H1 (cell line): ENCODE measurements at regions not wholly inside any gene's neighbourhood (a gene's known extent, or its start where the extent isn't known, plus 50 kb on each side); places are given as distances from the start of the nearest gene placed in this dataset.

Experiments
- CTCF ChIA-PET: fragments of 300-600 bp; sonication (Branson Sonifier 250); formaldehyde crosslinking; loops from one replicate; lab custom pipeline; 2021; ENCODE audit not compliant: partially characterized antibody; lab: Charles Lee
- POLR2A ChIA-PET: fragments of 300-600 bp; sonication (Branson Sonifier 250); formaldehyde crosslinking; loops from one replicate; lab custom pipeline; 2021; ENCODE audit warnings: inconsistent platforms; ENCODE audit not compliant: partially characterized antibody; lab: Charles Lee
- DNase-seq, 2 experiments: peaks; one replicate each; pipeline versions ENCODE4 v3.0.0 to v3.0.0-alpha.2; 2010 to 2022; ENCODE audit warnings: low spot score in 2 of 2, low read depth in 1 of 2, mixed read lengths in 1 of 2
- FAIRE-seq: peaks from 2 replicates; lab custom pipeline; 2011; peaks lifted over from hg19 to GRCh38; lab: Jason Lieb, UNC
- H2AFZ ChIP-seq: 2 replicates; pipeline ENCODE4 v1.8.1; 2012; ENCODE audit warnings: low read length, inconsistent platforms
- H2AK5ac ChIP-seq: 2 replicates; pipeline ENCODE4 v1.6.1; 2013; ENCODE audit warnings: low read depth, low read length
- H2BK120ac ChIP-seq: replicated peaks from 2 replicates; pipeline ENCODE3; 2013; ENCODE audit warnings: low read depth, low read length, inconsistent platforms
- H2BK12ac ChIP-seq: 2 replicates; pipeline ENCODE4 v1.6.1; 2013; ENCODE audit warnings: low read depth, low read length
- H2BK15ac ChIP-seq: 2 replicates; pipeline ENCODE4 v1.6.1; 2013; ENCODE audit warnings: low read length
- H2BK20ac ChIP-seq: 2 replicates; pipeline ENCODE4 v1.6.1; 2013; ENCODE audit warnings: low read length
- H2BK5ac ChIP-seq: 2 replicates; pipeline ENCODE4 v1.6.1; 2013; ENCODE audit warnings: low read depth, low read length
- H3K14ac ChIP-seq: 2 replicates; pipeline ENCODE4 v1.6.1; 2013; ENCODE audit warnings: inconsistent platforms; ENCODE audit not compliant: insufficient read length
- H3K18ac ChIP-seq: 2 replicates; pipeline ENCODE4 v1.6.1; 2013; ENCODE audit warnings: low read length; ENCODE audit errors: extremely low read depth
- H3K23ac ChIP-seq: 2 replicates; pipeline ENCODE4 v1.6.1; 2013; ENCODE audit warnings: inconsistent platforms; ENCODE audit not compliant: insufficient read length
- H3K23me2 ChIP-seq: 2 replicates; pipeline ENCODE4 v1.6.1; 2013; ENCODE audit warnings: low read depth, low read length
- H3K27ac ChIP-seq: 2 replicates; pipeline ENCODE4 v1.6.1; 2011; ENCODE audit warnings: low read depth, low read length, inconsistent platforms
- H3K27me3 ChIP-seq, 4 experiments: replicated peaks in 1 of 4; 1 replicate in 1 of 4; 2 replicates in 3 of 4; pipeline versions ENCODE4 v1.6.1 to v1.8.1; 2011 to 2013; ENCODE audit warnings: low read length in 3 of 4, mild to moderate bottlenecking in 3 of 4, inconsistent platforms in 2 of 4, mixed read lengths in 2 of 4, moderate library complexity in 1 of 4; ENCODE audit not compliant: control insufficient read depth in 3 of 4, insufficient read depth in 3 of 4; ENCODE audit errors: extremely low read depth in 1 of 4
- H3K36me3 ChIP-seq, 4 experiments: 2 replicates each; pipeline versions ENCODE4 v1.6.1 to v1.8.1; 2011 to 2013; ENCODE audit warnings: mild to moderate bottlenecking in 4 of 4, low read length in 3 of 4, moderate library complexity in 2 of 4, control low read depth in 1 of 4, inconsistent platforms in 1 of 4; ENCODE audit not compliant: insufficient read depth in 4 of 4, control insufficient read depth in 2 of 4
- H3K4ac ChIP-seq: replicated peaks from 2 replicates; pipeline ENCODE3; 2013; ENCODE audit warnings: low read length, low read depth, mixed read lengths, inconsistent platforms; ENCODE audit not compliant: insufficient read length
- H3K4me1 ChIP-seq, 4 experiments: replicated peaks in 1 of 4; 1 replicate in 1 of 4; 2 replicates in 3 of 4; pipeline versions ENCODE4 v1.6.1 to v1.8.1; 2011 to 2013; ENCODE audit warnings: low read length in 3 of 4, inconsistent platforms in 2 of 4, mixed read lengths in 1 of 4; ENCODE audit not compliant: insufficient read depth in 4 of 4, control insufficient read depth in 3 of 4
- H3K4me2 ChIP-seq, 2 experiments: 2 replicates each; pipeline versions ENCODE4 v1.6.1 to v1.8.1; 2011 to 2013; ENCODE audit warnings: low read depth in 2 of 2, low read length in 2 of 2, control low read depth in 1 of 2, inconsistent platforms in 1 of 2, mild to moderate bottlenecking in 1 of 2; ENCODE audit not compliant: insufficient read depth in 1 of 2
- H3K4me3 ChIP-seq, 4 experiments: fragments of 200-600, 300-600 bp in 1 of 4; sonication (generic), shearing (Covaris generic), sonication (Bioruptor Twin) in 1 of 4; 2 replicates each; pipeline versions ENCODE4 v1.5.1 to v1.8.1; 2011 to 2016; ENCODE audit warnings: low read length in 4 of 4, low read depth in 3 of 4, control low read depth in 2 of 4, inconsistent platforms in 2 of 4, mild to moderate bottlenecking in 2 of 4, mixed read lengths in 1 of 4, moderate library complexity in 1 of 4; ENCODE audit not compliant: insufficient read depth in 2 of 4; ENCODE audit errors: extremely low read depth in 1 of 4
- H3K56ac ChIP-seq: replicated peaks from 2 replicates; pipeline ENCODE3; 2013; ENCODE audit warnings: low read depth, mild to moderate bottlenecking, mixed read lengths, low read length, inconsistent platforms; ENCODE audit not compliant: insufficient read length
- H3K79me1 ChIP-seq: 2 replicates; pipeline ENCODE4 v1.6.1; 2013; ENCODE audit warnings: low read depth, low read length, control low read depth
- H3K79me2 ChIP-seq, 2 experiments: 2 replicates each; pipeline versions ENCODE4 v1.6.1 to v1.8.1; 2012 to 2013; ENCODE audit warnings: low read length in 2 of 2, mild to moderate bottlenecking in 2 of 2, inconsistent platforms in 1 of 2; ENCODE audit not compliant: insufficient read depth in 2 of 2, control insufficient read depth in 1 of 2
- H3K9ac ChIP-seq, 4 experiments: replicated peaks in 1 of 4; 1 replicate in 1 of 4; 2 replicates in 3 of 4; pipeline versions ENCODE4 v1.6.1 to v1.8.1; 2011 to 2013; ENCODE audit warnings: low read depth in 3 of 4, low read length in 3 of 4, control low read depth in 2 of 4, mild to moderate bottlenecking in 2 of 4, moderate library complexity in 2 of 4, inconsistent platforms in 1 of 4; ENCODE audit errors: extremely low read depth in 1 of 4
- H3K9me3 ChIP-seq, 2 experiments: 2 replicates each; pipeline versions ENCODE4 v1.6.1 to v1.8.1; 2012 to 2013; ENCODE audit warnings: mild to moderate bottlenecking in 2 of 2, moderate library complexity in 2 of 2, control low read depth in 1 of 2, inconsistent platforms in 1 of 2, low read depth in 1 of 2, low read length in 1 of 2, mixed read lengths in 1 of 2; ENCODE audit not compliant: insufficient read depth in 2 of 2
- H4K20me1 ChIP-seq, 2 experiments: replicated peaks in 1 of 2; 2 replicates each; pipeline versions ENCODE3 to v1.8.1; 2011 to 2013; ENCODE audit warnings: inconsistent platforms in 2 of 2, low read length in 2 of 2, mild to moderate bottlenecking in 1 of 2; ENCODE audit not compliant: insufficient read depth in 2 of 2, control insufficient read depth in 1 of 2
- H4K5ac ChIP-seq: 2 replicates; pipeline ENCODE4 v1.6.1; 2013; ENCODE audit warnings: low read length, low read depth, mixed read lengths, inconsistent platforms; ENCODE audit not compliant: insufficient read length
- H4K8ac ChIP-seq: 2 replicates; pipeline ENCODE4 v1.8.0; 2013; ENCODE audit warnings: mild to moderate bottlenecking, moderate library complexity, low read length, inconsistent platforms; ENCODE audit not compliant: insufficient read depth; ENCODE audit errors: extremely low read depth
- H4K91ac ChIP-seq: replicated peaks from 2 replicates; pipeline ENCODE3; 2013; ENCODE audit warnings: low read length, mixed read lengths, inconsistent platforms; ENCODE audit not compliant: insufficient read length
- BACH1 ChIP-seq: IDR thresholded peaks from 2 replicates; pipeline ENCODE4 v1.6.1; 2012; ENCODE audit warnings: low read length, improper control_type of control experiment
- BRCA1 ChIP-seq: IDR thresholded peaks from 2 replicates; pipeline ENCODE4 v1.6.1; 2012; ENCODE audit warnings: low read depth, low read length, improper control_type of control experiment
- CBX8 ChIP-seq: fragments of 300-800, 300-1000 bp; sonication (generic); IDR thresholded peaks from 2 replicates; pipeline ENCODE4 v1.7.1; 2016; ENCODE audit warnings: low read depth, low read length, borderline replicate concordance
- CEBPB ChIP-seq: IDR thresholded peaks from 2 replicates; pipeline ENCODE4 v1.6.1; 2012; ENCODE audit warnings: low read depth, low read length
- CHD1 ChIP-seq: IDR thresholded peaks from 2 replicates; pipeline ENCODE4 v1.6.1; 2012; ENCODE audit warnings: low read depth, low read length, improper control_type of control experiment
- EZH2 ChIP-seq: fragments of 200-600 bp; sonication (generic); IDR thresholded peaks from 2 replicates; pipeline ENCODE4 v1.7.1; 2012; ENCODE audit warnings: low read depth, mild to moderate bottlenecking, moderate library complexity, low read length, inconsistent platforms; ENCODE audit not compliant: severe bottlenecking
- FOSL1 ChIP-seq: IDR thresholded peaks from 2 replicates; pipeline ENCODE4 v1.6.1; 2011; ENCODE audit warnings: mild to moderate bottlenecking, low read depth, low read length, moderate library complexity; ENCODE audit not compliant: insufficient read depth
- JUN ChIP-seq: IDR thresholded peaks from 2 replicates; pipeline ENCODE4 v1.6.1; 2011; ENCODE audit warnings: low read depth, mild to moderate bottlenecking, improper control_type of control experiment, low read length
- MAFK ChIP-seq: IDR thresholded peaks from 2 replicates; pipeline ENCODE4 v1.6.1; 2012; ENCODE audit warnings: low read depth, mild to moderate bottlenecking, improper control_type of control experiment, low read length
- NANOG ChIP-seq: IDR thresholded peaks from 2 replicates; pipeline ENCODE4 v1.6.1; 2011; ENCODE audit warnings: low read length, low read depth, mild to moderate bottlenecking, inconsistent platforms; ENCODE audit not compliant: insufficient read depth, poor library complexity, severe bottlenecking
- POLR2A ChIP-seq, 2 experiments: IDR thresholded peaks; 1 replicate in 1 of 2; 2 replicates in 1 of 2; pipeline ENCODE4 v1.6.1; 2011; ENCODE audit warnings: low read depth in 2 of 2, low read length in 2 of 2, mild to moderate bottlenecking in 2 of 2; ENCODE audit errors: control extremely low read depth in 1 of 2
- TBP ChIP-seq: IDR thresholded peaks from 2 replicates; pipeline ENCODE4 v1.6.1; 2011; ENCODE audit warnings: low read depth, low read length, improper control_type of control experiment
- ZNF274 ChIP-seq: IDR thresholded peaks from 2 replicates; pipeline ENCODE4 v1.7.0; 2012; ENCODE audit warnings: low read length, borderline replicate concordance; ENCODE audit errors: extremely low read depth
- WGBS, 2 experiments: shearing (Covaris generic) in 1 of 2; methylation state at CpG; one replicate each; pipeline versions ENCODE4 v1.1.6 to v1.1.7; 2013 to 2015; ENCODE audit warnings: low lambda C conversion rate in 2 of 2, mixed read lengths in 2 of 2, inconsistent platforms in 1 of 2, low coverage in 1 of 2, missing lambda C conversion rate in 1 of 2; ENCODE audit not compliant: insufficient replicate concordance in 2 of 2, insufficient coverage in 1 of 2, insufficient read length in 1 of 2; ENCODE audit errors: extremely low coverage in 1 of 2, missing lambda C conversion rate in 1 of 2; 5-methylcytosine and 5-hydroxymethylcytosine counted together
- TF ChIP-seq, protein P1 (sequence below): IDR thresholded peaks from 2 replicates; pipeline ENCODE4 v1.6.1; 2011; ENCODE audit warnings: low read depth, mild to moderate bottlenecking, low read length; ENCODE audit not compliant: insufficient read depth
- TF ChIP-seq, protein P2 (sequence below): IDR thresholded peaks from 2 replicates; pipeline ENCODE4 v1.6.1; 2012; ENCODE audit warnings: inconsistent platforms

DNA sequence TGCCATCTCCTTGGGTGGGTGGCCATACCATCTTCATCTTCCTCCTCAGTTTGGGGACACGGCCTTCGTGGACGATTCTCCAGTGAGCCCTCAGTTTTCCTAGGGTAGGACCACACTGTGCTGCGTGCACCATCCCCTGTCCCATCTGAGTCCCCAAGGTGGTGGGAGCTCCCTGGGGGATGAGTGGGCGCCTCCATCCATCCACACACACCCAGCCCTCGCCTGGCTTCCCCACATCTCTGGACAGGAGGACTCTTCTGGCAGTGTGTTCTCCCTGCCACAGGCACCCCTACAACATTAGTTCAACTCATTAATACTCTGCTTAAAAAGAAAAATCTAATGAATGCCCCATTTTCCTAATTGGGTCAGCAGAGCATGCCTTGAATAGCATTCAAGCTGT is 408.5 kb downstream of the SHANK2 start:
- H3K18ac ChIP-seq = no peak overlapping the region
- H3K4ac ChIP-seq = no peak overlapping the region
- H3K14ac ChIP-seq = no peak overlapping the region
- no peak overlapping the region for H2AK5ac ChIP-seq
- H4K20me1 ChIP-seq = peaks cover 4 to 10% of the 10 kb centered on the region in 2 experiments
- no peak overlapping the region for H4K8ac ChIP-seq
- DNase-seq (no peak), FAIRE-seq (no peak)
- no peak overlapping the region for H4K91ac ChIP-seq
- H3K36me3 ChIP-seq = no peaks in the 10 kb centered on the region
- no peak overlapping the region for H3K27ac ChIP-seq
- POLR2A ChIA-PET = no interaction called here
- H3K56ac ChIP-seq = no peak overlapping the region
- no peak overlapping the region for H3K23ac ChIP-seq
- CTCF ChIA-PET = interaction anchor here (1.4 kb wide), 1 partner anchor 235 kb away, joined by 3 read pairs; no protein-coding TSS in a partner anchor
- H3K4me1 ChIP-seq = no peaks in the 10 kb centered on the region; a peak in 1 of 7 replicates
- no peak overlapping the region for H3K9ac ChIP-seq
- H2BK5ac ChIP-seq = no peak overlapping the region
- no peaks in the 10 kb centered on the region for H3K23me2 ChIP-seq
- H3K4me3 ChIP-seq = no peak overlapping the region
- no peak overlapping the region for H2BK15ac ChIP-seq
- no peak overlapping the region for H2BK20ac ChIP-seq
- no peaks in the 10 kb centered on the region for H3K27me3 ChIP-seq
- H2BK12ac ChIP-seq = no peak overlapping the region
- no peak overlapping the region for H2AFZ ChIP-seq
- 91% methylated on average over 6 of the region's 6 CpGs; no CpG with 5 or more reads in 1 of the 2 experiments for WGBS, 2 experiments
- H3K9me3 ChIP-seq = no peaks in the 10 kb centered on the region
- no peaks in the 10 kb centered on the region; the same call in none of the 2 replicates for H3K79me1 ChIP-seq
- H2BK120ac ChIP-seq = no peak overlapping the region
- no peak overlapping the region for H3K4me2 ChIP-seq
- no peak overlapping the region for H4K5ac ChIP-seq
- H3K79me2 ChIP-seq = no peaks in the 10 kb centered on the region
- TF ChIP-seq MAFK = no peak
- no peak for TF ChIP-seq CEBPB
- no peak for TF ChIP-seq BRCA1
- no peak for TF ChIP-seq EZH2
- TF ChIP-seq, protein P1, sequence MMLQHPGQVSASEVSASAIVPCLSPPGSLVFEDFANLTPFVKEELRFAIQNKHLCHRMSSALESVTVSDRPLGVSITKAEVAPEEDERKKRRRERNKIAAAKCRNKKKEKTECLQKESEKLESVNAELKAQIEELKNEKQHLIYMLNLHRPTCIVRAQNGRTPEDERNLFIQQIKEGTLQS = no peak
- no peak for TF ChIP-seq POLR2A (IDR thresholded peaks at IDR 0.05; ENCODE audit: control extremely low read depth in 1 of 2, low read depth in 2 of 2, low read length in 2 of 2)
- TF ChIP-seq TBP = no peak
- no peak for TF ChIP-seq ZNF274
- TF ChIP-seq, protein P2, sequence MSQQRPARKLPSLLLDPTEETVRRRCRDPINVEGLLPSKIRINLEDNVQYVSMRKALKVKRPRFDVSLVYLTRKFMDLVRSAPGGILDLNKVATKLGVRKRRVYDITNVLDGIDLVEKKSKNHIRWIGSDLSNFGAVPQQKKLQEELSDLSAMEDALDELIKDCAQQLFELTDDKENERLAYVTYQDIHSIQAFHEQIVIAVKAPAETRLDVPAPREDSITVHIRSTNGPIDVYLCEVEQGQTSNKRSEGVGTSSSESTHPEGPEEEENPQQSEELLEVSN = no peak
- no peak for TF ChIP-seq FOSL1
- TF ChIP-seq NANOG = no peak
- no peak for TF ChIP-seq JUN
- no peak for TF ChIP-seq CBX8
- no peak for TF ChIP-seq CHD1
- no peak for TF ChIP-seq BACH1
